NB4 (cell line): ENCODE measurements at regions not wholly inside any gene's neighbourhood (a gene's known extent, or its start where the extent isn't known, plus 50 kb on each side); places are given as distances from the start of the nearest gene placed in this dataset.

Source experiments
- DNase-seq: peaks from one replicate; pipeline ENCODE4 v3.0.0; 2010; ENCODE audit warnings: low read depth
- H3K4me3 ChIP-seq: one replicate; pipeline ENCODE4 v1.5.1; 2011; ENCODE audit warnings: mild to moderate bottlenecking, low read depth, low read length, moderate library complexity
- MYC ChIP-seq: IDR thresholded peaks from 2 replicates; pipeline ENCODE4 v1.6.1; 2011; ENCODE audit warnings: low read depth, low read length
- POLR2A ChIP-seq: IDR thresholded peaks from 2 replicates; pipeline ENCODE4 v1.6.1; 2011; ENCODE audit warnings: mild to moderate bottlenecking; ENCODE audit not compliant: insufficient read length; ENCODE audit errors: extremely low read depth
- TF ChIP-seq, protein P1 (sequence below): IDR thresholded peaks from one replicate; pipeline ENCODE4 v1.5.1; 2012; ENCODE audit warnings: low read depth, low read length
- TF ChIP-seq, protein P2 (sequence below): IDR thresholded peaks from 2 replicates; pipeline ENCODE4 v1.6.1; 2011; ENCODE audit warnings: low read depth, low read length

GRCh38 chr10:106520698-106521097 lies 643.8 kb downstream of the SORCS1 start:
- no peak overlapping the region for H3K4me3 ChIP-seq
- no peak for DNase-seq
- TF ChIP-seq MYC, result no peak
- TF ChIP-seq, protein P1, sequence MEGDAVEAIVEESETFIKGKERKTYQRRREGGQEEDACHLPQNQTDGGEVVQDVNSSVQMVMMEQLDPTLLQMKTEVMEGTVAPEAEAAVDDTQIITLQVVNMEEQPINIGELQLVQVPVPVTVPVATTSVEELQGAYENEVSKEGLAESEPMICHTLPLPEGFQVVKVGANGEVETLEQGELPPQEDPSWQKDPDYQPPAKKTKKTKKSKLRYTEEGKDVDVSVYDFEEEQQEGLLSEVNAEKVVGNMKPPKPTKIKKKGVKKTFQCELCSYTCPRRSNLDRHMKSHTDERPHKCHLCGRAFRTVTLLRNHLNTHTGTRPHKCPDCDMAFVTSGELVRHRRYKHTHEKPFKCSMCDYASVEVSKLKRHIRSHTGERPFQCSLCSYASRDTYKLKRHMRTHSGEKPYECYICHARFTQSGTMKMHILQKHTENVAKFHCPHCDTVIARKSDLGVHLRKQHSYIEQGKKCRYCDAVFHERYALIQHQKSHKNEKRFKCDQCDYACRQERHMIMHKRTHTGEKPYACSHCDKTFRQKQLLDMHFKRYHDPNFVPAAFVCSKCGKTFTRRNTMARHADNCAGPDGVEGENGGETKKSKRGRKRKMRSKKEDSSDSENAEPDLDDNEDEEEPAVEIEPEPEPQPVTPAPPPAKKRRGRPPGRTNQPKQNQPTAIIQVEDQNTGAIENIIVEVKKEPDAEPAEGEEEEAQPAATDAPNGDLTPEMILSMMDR, result no peak
- TF ChIP-seq, protein P2, sequence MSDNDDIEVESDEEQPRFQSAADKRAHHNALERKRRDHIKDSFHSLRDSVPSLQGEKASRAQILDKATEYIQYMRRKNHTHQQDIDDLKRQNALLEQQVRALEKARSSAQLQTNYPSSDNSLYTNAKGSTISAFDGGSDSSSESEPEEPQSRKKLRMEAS, result no peak
- no peak for TF ChIP-seq POLR2A

GRCh38 chr10:106519376-106520030 lies 645.0 kb downstream of the SORCS1 start:
- no peak for DNase-seq
- no peak overlapping the region for H3K4me3 ChIP-seq
- TF ChIP-seq, protein P1, result no peak

DNA sequence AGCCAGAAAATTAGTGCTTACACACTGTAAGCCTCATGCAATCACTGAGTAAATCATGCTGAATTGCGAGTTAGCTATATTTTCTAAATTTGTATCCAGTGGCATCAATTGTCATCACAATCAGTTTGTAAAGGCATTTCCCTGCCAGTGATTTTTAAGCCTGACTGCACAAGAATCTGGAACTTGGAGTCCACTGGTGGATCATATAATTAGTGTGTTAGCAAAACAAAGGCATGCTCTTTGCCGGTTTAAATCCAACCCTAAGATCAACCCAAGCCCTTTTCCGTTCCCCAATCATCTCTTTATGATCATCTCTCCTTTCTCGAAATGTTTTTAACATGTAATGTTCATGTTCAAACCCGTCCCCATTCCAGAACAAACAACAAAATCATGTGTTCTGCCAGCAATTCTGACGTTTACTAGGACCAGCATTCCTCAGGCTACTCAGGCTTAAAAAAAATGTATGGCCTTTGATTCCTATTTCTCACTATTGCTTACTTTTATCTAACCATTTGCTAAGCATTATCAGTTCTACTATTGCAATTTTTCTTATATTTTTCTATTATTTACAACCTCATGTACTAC lies 649.2 kb downstream of the SORCS1 start:
- H3K4me3 ChIP-seq, result no peak overlapping the region
- TF ChIP-seq, protein P1, result no peak
- TF ChIP-seq POLR2A (no peak), MYC (no peak)
- TF ChIP-seq, protein P2, result no peak
- DNase-seq, result no peak

- no peak overlapping the region for H3K4me3 ChIP-seq
- DNase-seq, result no peak
- TF ChIP-seq, protein P1, result no peak
- TF ChIP-seq, protein P2, result no peak
- TF ChIP-seq POLR2A (no peak), MYC (no peak)
Observed at GRCh38 chr10:106513352-106513771, 651.1 kb downstream of the SORCS1 start.

- no peak for TF ChIP-seq MYC
- TF ChIP-seq, protein P2, result no peak
- TF ChIP-seq POLR2A, result no peak
- TF ChIP-seq, protein P1, result no peak
- DNase-seq, result no peak
- no peak overlapping the region for H3K4me3 ChIP-seq
Observed at GRCh38 chr10:106511917-106512316, 652.6 kb downstream of the SORCS1 start.

- no peak for DNase-seq
- H3K4me3 ChIP-seq, result no peak overlapping the region
- TF ChIP-seq, protein P2, result no peak
- TF ChIP-seq MYC (no peak), POLR2A (no peak)
- TF ChIP-seq, protein P1, result no peak
Observed at GRCh38 chr10:106508950-106509349, 655.6 kb downstream of the SORCS1 start.
